SK-N-SH (cell line): ENCODE measurements at regions not wholly inside any gene's neighbourhood (a gene's known extent, or its start where the extent isn't known, plus 50 kb on each side); places are given as distances from the start of the nearest gene placed in this dataset.

ENCODE experiments used
- CTCF ChIA-PET: fragments of 300-600, 350-600 bp; formaldehyde crosslinking; extraction: SDS; loops from one replicate; lab custom pipeline; 2021; lab: Yijun Ruan, JAX
- POLR2A ChIA-PET: fragments of 350-600 bp; sonication (Branson Sonifier 250); formaldehyde crosslinking; extraction: SDS; loops from one replicate; lab custom pipeline; 2020; ENCODE audit warnings: antibody characterized with exemption, inconsistent platforms; lab: Yijun Ruan, JAX
- DNase-seq: peaks from one replicate; pipeline ENCODE4 v3.0.0; 2012
- H2AFZ ChIP-seq: fragments of 200-600 bp; sonication (generic); 2 replicates; pipeline ENCODE4 v1.8.1; 2016; ENCODE audit warnings: antibody characterized with exemption, mild to moderate bottlenecking, low read depth
- H3F3A ChIP-seq: fragments of 200-600 bp; sonication (generic); replicated peaks from 2 replicates; pipeline ENCODE3; 2016; ENCODE audit warnings: antibody characterized with exemption, mild to moderate bottlenecking; ENCODE audit not compliant: insufficient read depth
- H3K27ac ChIP-seq, 2 experiments: fragments of 200-500 bp in 1 of 2; fragments of 200-600 bp in 1 of 2; sonication (Bioruptor generic) in 1 of 2; sonication (generic), shearing (Covaris generic) in 1 of 2; 2 replicates each; pipeline versions ENCODE4 v1.5.1 to v1.6.1; 2014 to 2016; ENCODE audit warnings: low read depth in 2 of 2, inconsistent platforms in 1 of 2, low read length in 1 of 2, mild to moderate bottlenecking in 1 of 2, mixed read lengths in 1 of 2
- H3K27me3 ChIP-seq: fragments of 200-600 bp; sonication (generic), shearing (Covaris generic); 2 replicates; pipeline ENCODE4 v1.6.1; 2016; ENCODE audit warnings: mixed run types; ENCODE audit not compliant: insufficient read depth
- H3K36me3 ChIP-seq, 2 experiments: fragments of 200-500 bp in 1 of 2; fragments of 200-600 bp in 1 of 2; sonication (Bioruptor generic) in 1 of 2; sonication (generic) in 1 of 2; replicated peaks in 1 of 2; 2 replicates each; pipeline versions ENCODE3 to v1.5.1; 2014 to 2016; ENCODE audit warnings: low read length in 1 of 2, mild to moderate bottlenecking in 1 of 2; ENCODE audit not compliant: insufficient read depth in 2 of 2, control insufficient read depth in 1 of 2
- H3K4me1 ChIP-seq, 2 experiments: fragments of 200-500 bp in 1 of 2; fragments of 200-600 bp in 1 of 2; sonication (Bioruptor generic) in 1 of 2; sonication (generic), shearing (Covaris generic) in 1 of 2; 2 replicates each; pipeline versions ENCODE4 v1.5.1 to v1.6.1; 2014 to 2016; ENCODE audit warnings: low read depth in 1 of 2, low read length in 1 of 2, mixed run types in 1 of 2; ENCODE audit not compliant: insufficient read depth in 2 of 2, control insufficient read depth in 1 of 2
- H3K4me2 ChIP-seq: fragments of 200-600 bp; sonication (generic), shearing (Covaris generic); 2 replicates; pipeline ENCODE4 v1.6.1; 2017; ENCODE audit warnings: mixed run types
- H3K4me3 ChIP-seq, 2 experiments: fragments of 200-500 bp in 1 of 2; fragments of 200-600 bp in 1 of 2; sonication (Bioruptor generic) in 1 of 2; sonication (generic), shearing (Covaris generic) in 1 of 2; 2 replicates each; pipeline versions ENCODE4 v1.5.1 to v1.8.1; 2014 to 2016; ENCODE audit warnings: low read depth in 2 of 2, inconsistent platforms in 1 of 2, low read length in 1 of 2, mild to moderate bottlenecking in 1 of 2, mixed read lengths in 1 of 2, moderate library complexity in 1 of 2
- H3K79me2 ChIP-seq: fragments of 200-600 bp; sonication (generic); 2 replicates; pipeline ENCODE4 v1.8.1; 2017; ENCODE audit warnings: mild to moderate bottlenecking; ENCODE audit not compliant: insufficient read depth
- H3K9ac ChIP-seq: fragments of 200-600 bp; sonication (generic); 2 replicates; pipeline ENCODE4 v1.6.1; 2017; ENCODE audit warnings: mixed run types
- H3K9me2 ChIP-seq: fragments of 200-600 bp; sonication (generic); 2 replicates; pipeline ENCODE4 v1.6.1; 2017; ENCODE audit warnings: mixed run types
- H3K9me3 ChIP-seq: fragments of 200-600 bp; sonication (generic); 2 replicates; pipeline ENCODE4 v1.6.1; 2017; ENCODE audit warnings: mixed run types, mild to moderate bottlenecking, moderate library complexity
- H4K20me1 ChIP-seq: fragments of 200-600 bp; sonication (generic); 2 replicates; pipeline ENCODE4 v1.6.1; 2017; ENCODE audit warnings: mild to moderate bottlenecking, mixed run types; ENCODE audit not compliant: insufficient read depth
- CHD2 ChIP-seq: fragments of 150-350 bp; IDR thresholded peaks from 2 replicates; pipeline ENCODE4 v1.6.1; 2018; ENCODE audit warnings: low read length; ENCODE audit not compliant: partially characterized antibody
- FOSL2 ChIP-seq: IDR thresholded peaks from 2 replicates; pipeline ENCODE4 v1.4.0; 2012; ENCODE audit warnings: low read depth, mild to moderate bottlenecking, moderate library complexity, borderline replicate concordance
- FOXJ3 ChIP-seq: sonication (generic); formaldehyde crosslinking; IDR thresholded peaks from 2 replicates; pipeline ENCODE4 v1.5.1; 2020; ENCODE audit warnings: mild to moderate bottlenecking, missing genetic modification reagents
- FOXM1 ChIP-seq: IDR thresholded peaks from 2 replicates; pipeline ENCODE4 v1.4.0; 2012; ENCODE audit warnings: low read depth, mild to moderate bottlenecking
- GABPA ChIP-seq: IDR thresholded peaks from 2 replicates; pipeline ENCODE4 v1.4.0; 2012; ENCODE audit warnings: low read depth, mild to moderate bottlenecking
- GATA2 ChIP-seq: sonication (generic); formaldehyde crosslinking; IDR thresholded peaks from 2 replicates; pipeline ENCODE4 v1.5.0; 2020; ENCODE audit warnings: mild to moderate bottlenecking, missing genetic modification reagents
- JUND ChIP-seq: IDR thresholded peaks from 2 replicates; pipeline ENCODE4 v1.4.0; 2012
- MEF2A ChIP-seq: IDR thresholded peaks from 2 replicates; pipeline ENCODE4 v1.4.0; 2012; ENCODE audit warnings: low read depth, borderline replicate concordance
- RAD21 ChIP-seq: IDR thresholded peaks from 2 replicates; pipeline ENCODE4 v1.6.1; 2012; ENCODE audit warnings: mild to moderate bottlenecking, low read length
- RFX5 ChIP-seq: IDR thresholded peaks from 2 replicates; pipeline ENCODE4 v1.6.1; 2012; ENCODE audit warnings: mild to moderate bottlenecking, improper control_type of control experiment, low read length
- RXRA ChIP-seq: IDR thresholded peaks from 2 replicates; pipeline ENCODE4 v1.4.0; 2012; ENCODE audit warnings: low read depth, mild to moderate bottlenecking, borderline replicate concordance
- SIN3A ChIP-seq: IDR thresholded peaks from 2 replicates; pipeline ENCODE4 v1.6.1; 2012; ENCODE audit warnings: low read depth, mild to moderate bottlenecking, low read length, moderate library complexity, borderline replicate concordance
- SMC3 ChIP-seq: IDR thresholded peaks from 2 replicates; pipeline ENCODE4 v1.6.1; 2012; ENCODE audit warnings: low read depth, low read length, improper control_type of control experiment
- TEAD4 ChIP-seq: IDR thresholded peaks from 2 replicates; pipeline ENCODE4 v1.4.0; 2012; ENCODE audit warnings: mild to moderate bottlenecking, borderline replicate concordance; ENCODE audit not compliant: insufficient read depth
- WGBS: methylation state at CpG from one replicate; pipeline ENCODE4 v1.1.6; 2017; ENCODE audit warnings: low lambda C conversion rate; 5-methylcytosine and 5-hydroxymethylcytosine counted together
- TF ChIP-seq, protein P1 (sequence below): fragments of 150-350 bp; IDR thresholded peaks from 2 replicates; pipeline ENCODE4 v1.6.1; 2016; ENCODE audit warnings: mild to moderate bottlenecking, low read depth, low read length
- TF ChIP-seq, protein P2 (sequence below): IDR thresholded peaks from 2 replicates; pipeline ENCODE4 v1.6.1; 2012; ENCODE audit warnings: mild to moderate bottlenecking, low read depth, low read length, moderate library complexity
- TF ChIP-seq, protein P3 (sequence below): IDR thresholded peaks from 2 replicates; pipeline ENCODE4 v1.4.0; 2012; ENCODE audit warnings: low read depth, borderline replicate concordance
- TF ChIP-seq, protein P4 (sequence below): IDR thresholded peaks from 2 replicates; pipeline ENCODE4; 2012

DNA sequence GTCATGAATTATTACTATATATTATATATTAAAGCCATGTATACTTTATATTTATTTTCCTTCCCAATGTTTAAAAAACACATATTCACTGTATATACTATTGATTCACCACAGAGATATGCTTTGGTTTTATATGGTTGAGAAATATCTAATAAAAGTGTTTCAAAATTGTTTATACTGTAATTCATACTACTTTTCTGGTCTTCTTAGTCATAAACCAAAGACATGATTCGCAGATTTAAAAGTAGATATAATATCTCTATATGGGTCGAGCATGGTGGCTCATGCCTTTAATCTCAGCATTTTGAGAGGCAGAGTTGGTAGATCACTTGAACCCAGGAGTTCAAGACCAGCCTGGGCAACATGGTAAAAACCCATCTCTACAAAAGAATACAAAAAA lies 738.4 kb downstream of the USP25 start:
- DNase-seq = no peak
- H4K20me1 ChIP-seq = no peaks in the 10 kb centered on the region
- no peaks in the 10 kb centered on the region for H3K9me3 ChIP-seq
- no peaks in the 10 kb centered on the region for H3K4me1 ChIP-seq
- CTCF ChIA-PET = no interaction called here
- no peak overlapping the region for H2AFZ ChIP-seq
- 43% methylated on average over 2 of the region's 2 CpGs for WGBS
- no peak overlapping the region for H3K4me2 ChIP-seq
- H3K27me3 ChIP-seq = no peaks in the 10 kb centered on the region
- no peaks in the 10 kb centered on the region for H3K36me3 ChIP-seq
- no peak overlapping the region for H3K27ac ChIP-seq
- no peaks in the 10 kb centered on the region for H3K9me2 ChIP-seq
- TF ChIP-seq, protein P1, sequence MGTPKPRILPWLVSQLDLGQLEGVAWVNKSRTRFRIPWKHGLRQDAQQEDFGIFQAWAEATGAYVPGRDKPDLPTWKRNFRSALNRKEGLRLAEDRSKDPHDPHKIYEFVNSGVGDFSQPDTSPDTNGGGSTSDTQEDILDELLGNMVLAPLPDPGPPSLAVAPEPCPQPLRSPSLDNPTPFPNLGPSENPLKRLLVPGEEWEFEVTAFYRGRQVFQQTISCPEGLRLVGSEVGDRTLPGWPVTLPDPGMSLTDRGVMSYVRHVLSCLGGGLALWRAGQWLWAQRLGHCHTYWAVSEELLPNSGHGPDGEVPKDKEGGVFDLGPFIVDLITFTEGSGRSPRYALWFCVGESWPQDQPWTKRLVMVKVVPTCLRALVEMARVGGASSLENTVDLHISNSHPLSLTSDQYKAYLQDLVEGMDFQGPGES = no peak
- TF ChIP-seq SMC3 (no peak), MEF2A (no peak), CHD2 (no peak), SIN3A (no peak), FOXM1 (no peak), RFX5 (no peak), GABPA (no peak)
- TF ChIP-seq, protein P2, sequence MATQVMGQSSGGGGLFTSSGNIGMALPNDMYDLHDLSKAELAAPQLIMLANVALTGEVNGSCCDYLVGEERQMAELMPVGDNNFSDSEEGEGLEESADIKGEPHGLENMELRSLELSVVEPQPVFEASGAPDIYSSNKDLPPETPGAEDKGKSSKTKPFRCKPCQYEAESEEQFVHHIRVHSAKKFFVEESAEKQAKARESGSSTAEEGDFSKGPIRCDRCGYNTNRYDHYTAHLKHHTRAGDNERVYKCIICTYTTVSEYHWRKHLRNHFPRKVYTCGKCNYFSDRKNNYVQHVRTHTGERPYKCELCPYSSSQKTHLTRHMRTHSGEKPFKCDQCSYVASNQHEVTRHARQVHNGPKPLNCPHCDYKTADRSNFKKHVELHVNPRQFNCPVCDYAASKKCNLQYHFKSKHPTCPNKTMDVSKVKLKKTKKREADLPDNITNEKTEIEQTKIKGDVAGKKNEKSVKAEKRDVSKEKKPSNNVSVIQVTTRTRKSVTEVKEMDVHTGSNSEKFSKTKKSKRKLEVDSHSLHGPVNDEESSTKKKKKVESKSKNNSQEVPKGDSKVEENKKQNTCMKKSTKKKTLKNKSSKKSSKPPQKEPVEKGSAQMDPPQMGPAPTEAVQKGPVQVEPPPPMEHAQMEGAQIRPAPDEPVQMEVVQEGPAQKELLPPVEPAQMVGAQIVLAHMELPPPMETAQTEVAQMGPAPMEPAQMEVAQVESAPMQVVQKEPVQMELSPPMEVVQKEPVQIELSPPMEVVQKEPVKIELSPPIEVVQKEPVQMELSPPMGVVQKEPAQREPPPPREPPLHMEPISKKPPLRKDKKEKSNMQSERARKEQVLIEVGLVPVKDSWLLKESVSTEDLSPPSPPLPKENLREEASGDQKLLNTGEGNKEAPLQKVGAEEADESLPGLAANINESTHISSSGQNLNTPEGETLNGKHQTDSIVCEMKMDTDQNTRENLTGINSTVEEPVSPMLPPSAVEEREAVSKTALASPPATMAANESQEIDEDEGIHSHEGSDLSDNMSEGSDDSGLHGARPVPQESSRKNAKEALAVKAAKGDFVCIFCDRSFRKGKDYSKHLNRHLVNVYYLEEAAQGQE = no peak
- TF ChIP-seq, protein P3, sequence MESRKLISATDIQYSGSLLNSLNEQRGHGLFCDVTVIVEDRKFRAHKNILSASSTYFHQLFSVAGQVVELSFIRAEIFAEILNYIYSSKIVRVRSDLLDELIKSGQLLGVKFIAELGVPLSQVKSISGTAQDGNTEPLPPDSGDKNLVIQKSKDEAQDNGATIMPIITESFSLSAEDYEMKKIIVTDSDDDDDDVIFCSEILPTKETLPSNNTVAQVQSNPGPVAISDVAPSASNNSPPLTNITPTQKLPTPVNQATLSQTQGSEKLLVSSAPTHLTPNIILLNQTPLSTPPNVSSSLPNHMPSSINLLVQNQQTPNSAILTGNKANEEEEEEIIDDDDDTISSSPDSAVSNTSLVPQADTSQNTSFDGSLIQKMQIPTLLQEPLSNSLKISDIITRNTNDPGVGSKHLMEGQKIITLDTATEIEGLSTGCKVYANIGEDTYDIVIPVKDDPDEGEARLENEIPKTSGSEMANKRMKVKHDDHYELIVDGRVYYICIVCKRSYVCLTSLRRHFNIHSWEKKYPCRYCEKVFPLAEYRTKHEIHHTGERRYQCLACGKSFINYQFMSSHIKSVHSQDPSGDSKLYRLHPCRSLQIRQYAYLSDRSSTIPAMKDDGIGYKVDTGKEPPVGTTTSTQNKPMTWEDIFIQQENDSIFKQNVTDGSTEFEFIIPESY = no peak
- TF ChIP-seq, all 33 proteins: peak for 0
- no peak overlapping the region for H3K9ac ChIP-seq
- H3K79me2 ChIP-seq = no peaks in the 10 kb centered on the region
- no peaks in the 10 kb centered on the region for H3F3A ChIP-seq
- POLR2A ChIA-PET = no interaction called here
- no peak overlapping the region for H3K4me3 ChIP-seq

DNA sequence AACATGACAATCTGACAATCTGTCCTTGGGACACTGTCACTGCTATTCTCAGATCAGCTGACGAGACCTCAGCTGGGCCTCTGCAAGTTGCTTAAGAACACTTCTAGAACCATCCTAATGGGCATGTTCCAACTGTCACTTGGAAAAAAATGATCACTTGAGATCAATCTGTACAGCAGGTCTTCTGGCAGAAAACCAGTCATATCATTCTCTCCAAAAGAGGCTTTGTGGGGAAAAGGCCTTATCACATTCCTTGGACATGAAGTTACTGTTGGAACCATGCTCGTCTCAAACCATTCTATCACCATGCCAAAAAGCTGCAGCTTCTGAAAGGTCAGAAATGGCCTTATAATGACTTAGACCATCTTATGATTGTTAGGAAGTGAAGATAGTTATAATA lies 744.2 kb downstream of the USP25 start:
- 56% methylated on average over 2 of the region's 2 CpGs for WGBS
- Histone ChIP-seq H3K4me1 (no peaks in the 10 kb centered on the region), H3K36me3 (no peaks in the 10 kb centered on the region), H3K4me3 (no peak overlapping the region), H4K20me1 (no peaks in the 10 kb centered on the region), H2AFZ (no peak overlapping the region), H3K9me2 (no peaks in the 10 kb centered on the region), H3K27ac (no peak overlapping the region), H3K27me3 (no peaks in the 10 kb centered on the region), H3K79me2 (no peaks in the 10 kb centered on the region), H3F3A (no peaks in the 10 kb centered on the region), H3K4me2 (no peak overlapping the region), H3K9ac (no peak overlapping the region), H3K9me3 (no peaks in the 10 kb centered on the region)
- ChIA-PET POLR2A (no interaction called here), CTCF (no interaction called here)
- DNase-seq = no peak
- no peak for TF ChIP-seq RAD21
- TF ChIP-seq TEAD4 = no peak
- TF ChIP-seq RXRA = no peak
- no peak for TF ChIP-seq JUND
- TF ChIP-seq CHD2 = no peak
- no peak for TF ChIP-seq FOSL2
- no peak for TF ChIP-seq GATA2
- no peak for TF ChIP-seq FOXJ3 (CRISPR knock-in tag)
- TF ChIP-seq, protein P4, sequence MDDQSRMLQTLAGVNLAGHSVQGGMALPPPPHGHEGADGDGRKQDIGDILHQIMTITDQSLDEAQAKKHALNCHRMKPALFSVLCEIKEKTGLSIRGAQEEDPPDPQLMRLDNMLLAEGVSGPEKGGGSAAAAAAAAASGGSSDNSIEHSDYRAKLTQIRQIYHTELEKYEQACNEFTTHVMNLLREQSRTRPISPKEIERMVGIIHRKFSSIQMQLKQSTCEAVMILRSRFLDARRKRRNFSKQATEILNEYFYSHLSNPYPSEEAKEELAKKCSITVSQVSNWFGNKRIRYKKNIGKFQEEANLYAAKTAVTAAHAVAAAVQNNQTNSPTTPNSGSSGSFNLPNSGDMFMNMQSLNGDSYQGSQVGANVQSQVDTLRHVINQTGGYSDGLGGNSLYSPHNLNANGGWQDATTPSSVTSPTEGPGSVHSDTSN = no peak
- TF ChIP-seq, protein P3 = no peak
